ENCODE measurements at regions not wholly inside any gene's neighbourhood (a gene's known extent, or its start where the extent isn't known, plus 50 kb on each side); places are given as distances from the start of the nearest gene placed in this dataset.

- Mint-ChIP-seq H3K4me1 (ENCODE audit: low read depth, unreplicated experiment) (no peaks in the 10 kb centered on the region), H3K9me3 (ENCODE audit: unreplicated experiment) (peaks cover 3% of the 10 kb centered on the region), H3K36me3 (ENCODE audit: unreplicated experiment) (peaks cover 18% of the 10 kb centered on the region), H3K27ac (ENCODE audit: unreplicated experiment) (no peak overlapping the region), H3K4me3 (ENCODE audit: unreplicated experiment) (no peak overlapping the region), H3K27me3 (ENCODE audit: unreplicated experiment) (no peaks in the 10 kb centered on the region)
- DNase-seq, result no peak
- TF ChIP-seq CTCF (IDR thresholded peaks at IDR 0.05; ENCODE audit: partially characterized antibody, unreplicated experiment), result no peak
Observed at GRCh38 chr7:138184191-138184590, 107.9 kb downstream of the AKR1D1 start.

GRCh38 chr7:138185132-138185908, 109.1 kb downstream of the AKR1D1 start:
- Mint-ChIP-seq H3K27me3 (ENCODE audit: unreplicated experiment) (no peaks in the 10 kb centered on the region), H3K9me3 (ENCODE audit: unreplicated experiment) (peaks cover 3% of the 10 kb centered on the region), H3K4me1 (ENCODE audit: low read depth, unreplicated experiment) (no peaks in the 10 kb centered on the region), H3K27ac (ENCODE audit: unreplicated experiment) (no peak overlapping the region), H3K4me3 (ENCODE audit: unreplicated experiment) (no peak overlapping the region), H3K36me3 (ENCODE audit: unreplicated experiment) (peaks cover 18% of the 10 kb centered on the region)
- no peak for DNase-seq
- TF ChIP-seq CTCF (IDR thresholded peaks at IDR 0.05; ENCODE audit: partially characterized antibody, unreplicated experiment), result no peak

- H3K27me3 Mint-ChIP-seq (ENCODE audit: unreplicated experiment), result no peaks in the 10 kb centered on the region
- no peaks in the 10 kb centered on the region for H3K4me1 Mint-ChIP-seq (ENCODE audit: low read depth, unreplicated experiment)
- H3K4me3 Mint-ChIP-seq (ENCODE audit: unreplicated experiment), result no peak overlapping the region
- no peak for DNase-seq
- TF ChIP-seq CTCF (IDR thresholded peaks at IDR 0.05; ENCODE audit: partially characterized antibody, unreplicated experiment), result no peak
- H3K36me3 Mint-ChIP-seq (ENCODE audit: unreplicated experiment), result peaks cover 18% of the 10 kb centered on the region
- H3K27ac Mint-ChIP-seq (ENCODE audit: unreplicated experiment), result no peak overlapping the region
- H3K9me3 Mint-ChIP-seq (ENCODE audit: unreplicated experiment), result peaks cover 3% of the 10 kb centered on the region
Observed at GRCh38 chr7:138186951-138187351, 110.7 kb downstream of the AKR1D1 start.

DNA sequence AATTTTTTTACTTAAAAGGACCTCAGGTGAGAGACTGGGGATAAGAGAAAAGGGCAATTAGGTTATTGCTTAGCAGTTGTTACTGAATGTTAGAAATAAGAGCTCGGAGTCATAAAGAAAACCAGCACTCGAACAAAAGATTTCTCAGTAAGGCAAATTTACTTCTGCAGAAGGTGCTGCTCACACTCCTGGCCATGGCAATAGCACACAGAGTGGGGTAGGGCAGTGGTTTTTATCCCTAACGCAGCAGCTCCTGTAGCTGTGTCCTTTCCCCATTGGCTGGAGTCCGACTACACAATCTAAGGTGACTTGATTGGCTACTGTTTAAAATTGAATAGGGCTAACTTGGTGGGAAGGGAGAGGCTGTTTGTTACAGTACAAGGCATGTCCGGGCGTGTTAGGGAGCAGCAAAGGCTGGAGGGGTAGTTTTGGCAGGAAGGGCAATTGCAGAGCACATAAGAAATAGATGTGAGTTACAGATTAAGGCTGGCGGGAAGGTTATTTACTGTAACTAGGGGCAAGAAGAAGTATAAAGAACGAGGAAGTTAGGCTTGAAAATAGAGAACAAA, 112.1 kb downstream of the AKR1D1 start:
- Mint-ChIP-seq H3K27me3 (ENCODE audit: unreplicated experiment) (no peaks in the 10 kb centered on the region), H3K27ac (ENCODE audit: unreplicated experiment) (no peak overlapping the region), H3K4me3 (ENCODE audit: unreplicated experiment) (no peak overlapping the region), H3K36me3 (ENCODE audit: unreplicated experiment) (peaks cover 18% of the 10 kb centered on the region), H3K4me1 (ENCODE audit: low read depth, unreplicated experiment) (peaks cover 1% of the 10 kb centered on the region), H3K9me3 (ENCODE audit: unreplicated experiment) (peaks cover 3% of the 10 kb centered on the region)
- no peak for TF ChIP-seq CTCF (IDR thresholded peaks at IDR 0.05; ENCODE audit: partially characterized antibody, unreplicated experiment)
- DNase-seq, result no peak

DNA sequence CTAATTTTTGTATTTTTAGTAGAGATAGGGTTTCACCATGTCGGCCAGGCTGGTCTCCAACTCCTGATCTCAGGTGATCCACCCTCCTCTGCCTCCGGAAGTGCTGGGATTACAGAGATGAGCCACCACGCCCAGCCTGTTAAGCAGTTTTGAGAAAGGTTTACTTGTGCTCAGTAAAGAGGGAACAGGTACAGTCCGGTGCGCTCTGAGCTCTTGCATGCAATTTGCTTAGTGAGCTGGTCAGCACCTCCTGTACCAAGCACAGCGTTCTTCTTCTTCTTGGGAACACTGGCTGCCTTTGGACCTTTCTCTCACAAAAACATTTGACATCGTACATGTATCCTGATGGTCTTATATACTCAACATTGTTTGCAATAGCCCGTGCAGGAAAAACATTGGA, 118.3 kb downstream of the AKR1D1 start:
- Mint-ChIP-seq H3K27ac (ENCODE audit: unreplicated experiment) (no peak overlapping the region), H3K9me3 (ENCODE audit: unreplicated experiment) (no peaks in the 10 kb centered on the region), H3K4me1 (ENCODE audit: low read depth, unreplicated experiment) (peaks cover 1% of the 10 kb centered on the region), H3K36me3 (ENCODE audit: unreplicated experiment) (no peaks in the 10 kb centered on the region), H3K4me3 (ENCODE audit: unreplicated experiment) (no peak overlapping the region), H3K27me3 (ENCODE audit: unreplicated experiment) (no peaks in the 10 kb centered on the region)
- no peak for TF ChIP-seq CTCF (IDR thresholded peaks at IDR 0.05; ENCODE audit: partially characterized antibody, unreplicated experiment)
- no peak for DNase-seq
